ENCODE measurements at regions not wholly inside any gene's neighbourhood (a gene's known extent, or its start where the extent isn't known, plus 50 kb on each side); places are given as distances from the start of the nearest gene placed in this dataset.

GRCh38 chr11:19391026-19391425, 150.3 kb upstream of the E2F8 start:
- TF ChIP-seq CTCF (IDR thresholded peaks at IDR 0.05; ENCODE audit: low read depth, low read length, missing control alignments), result no peak
- H3K4me3 ChIP-seq (ENCODE audit: low read depth, low read length), result no peak overlapping the region
- DNase-seq (ENCODE audit: low read depth), result no peak

GRCh38 chr11:19389787-19390303, 149.1 kb upstream of the E2F8 start:
- TF ChIP-seq CTCF (IDR thresholded peaks at IDR 0.05; ENCODE audit: low read depth, low read length, missing control alignments), result no peak
- DNase-seq (ENCODE audit: low read depth), result no peak

GRCh38 chr11:19382131-19382611, 141.4 kb upstream of the E2F8 start:
- no peak overlapping the region for H3K4me3 ChIP-seq (ENCODE audit: low read depth, low read length)

More at GRCh38 chr11:19389787-19390303, 149.1 kb upstream of the E2F8 start:
- no peak overlapping the region for H3K4me3 ChIP-seq (ENCODE audit: low read depth, low read length)

GRCh38 chr11:19380375-19380774, 139.6 kb upstream of the E2F8 start:
- DNase-seq (ENCODE audit: low read depth), result no peak
- no peak overlapping the region for H3K4me3 ChIP-seq (ENCODE audit: low read depth, low read length)
- TF ChIP-seq CTCF (IDR thresholded peaks at IDR 0.05; ENCODE audit: low read depth, low read length, missing control alignments), result no peak

More at GRCh38 chr11:19382131-19382611, 141.4 kb upstream of the E2F8 start:
- no peak for DNase-seq (ENCODE audit: low read depth)
- no peak for TF ChIP-seq CTCF (IDR thresholded peaks at IDR 0.05; ENCODE audit: low read depth, low read length, missing control alignments)

GRCh38 chr11:19379465-19379864, 138.7 kb upstream of the E2F8 start:
- no peak for DNase-seq (ENCODE audit: low read depth)
- no peak for TF ChIP-seq CTCF (IDR thresholded peaks at IDR 0.05; ENCODE audit: low read depth, low read length, missing control alignments)
- no peak overlapping the region for H3K4me3 ChIP-seq (ENCODE audit: low read depth, low read length)

GRCh38 chr11:19378814-19379213, 138.1 kb upstream of the E2F8 start:
- no peak overlapping the region for H3K4me3 ChIP-seq (ENCODE audit: low read depth, low read length)
- no peak for TF ChIP-seq CTCF (IDR thresholded peaks at IDR 0.05; ENCODE audit: low read depth, low read length, missing control alignments)
- DNase-seq (ENCODE audit: low read depth), result no peak

- no peak for TF ChIP-seq CTCF (IDR thresholded peaks at IDR 0.05; ENCODE audit: low read depth, low read length, missing control alignments)
- no peak for DNase-seq (ENCODE audit: low read depth)
- no peak overlapping the region for H3K4me3 ChIP-seq (ENCODE audit: low read depth, low read length)
Observed at GRCh38 chr11:19377881-19378280, 137.1 kb upstream of the E2F8 start.

Data from GM12864 (cell line).